Retina (tissue), 1 donor: ENCODE measurements at regions not wholly inside any gene's neighbourhood (a gene's known extent, or its start where the extent isn't known, plus 50 kb on each side); places are given as distances from the start of the nearest gene placed in this dataset.
"Not testable (repeated sequence)": the region's sequence is repeated elsewhere in the genome, so short reads cannot be mapped to it uniquely, and the experiment has no call there.

ENCODE experiments used
- DNase-seq: peaks from one replicate; pipeline ENCODE4 v3.0.0-alpha.2; 2016

- DNase-seq, result no peak
Measured at GRCh38 chr11:129503646-129504045, 128.0 kb downstream of the BARX2 start.

DNA sequence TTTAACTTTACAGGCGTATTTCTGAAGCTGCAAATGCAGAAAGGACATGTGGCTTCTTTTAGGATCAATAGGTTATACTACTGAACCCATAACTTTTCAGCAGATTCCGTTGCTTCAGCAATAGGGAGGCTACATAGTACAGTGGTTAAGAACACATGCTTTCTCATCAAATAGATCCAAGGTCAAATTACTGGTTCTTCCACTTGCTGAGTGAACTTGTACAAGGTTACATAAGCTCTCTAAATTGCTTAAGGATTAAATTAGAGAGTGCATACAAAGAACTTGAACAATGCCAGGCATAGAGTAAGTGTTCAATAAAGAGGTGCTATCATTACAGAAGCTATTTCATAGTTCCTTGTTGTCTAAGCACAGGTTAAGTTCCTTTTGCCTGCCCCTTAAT is 129.6 kb downstream of the BARX2 start:
- DNase-seq, result no peak

- no peak for DNase-seq
Measured at GRCh38 chr11:129508163-129508562, 132.5 kb downstream of the BARX2 start.

DNA sequence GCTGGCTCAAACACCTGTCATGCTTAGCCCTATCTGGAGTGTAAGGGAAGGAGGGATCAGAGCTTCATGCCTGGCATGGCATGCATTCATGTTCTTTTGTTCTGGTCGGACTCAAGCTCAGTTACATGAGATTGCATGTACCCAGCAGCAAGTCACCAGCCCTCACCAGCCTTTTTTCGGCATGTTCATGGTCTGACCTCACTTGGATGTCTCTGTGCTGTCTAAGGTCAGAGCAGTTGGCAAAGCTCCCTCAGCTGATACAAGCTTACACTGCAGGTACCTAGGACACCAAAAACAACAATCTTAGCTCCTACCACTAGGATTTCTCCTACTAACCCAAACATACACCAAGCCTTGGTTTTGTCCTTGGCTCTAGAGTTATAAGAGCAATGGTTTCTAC is 152.6 kb downstream of the BARX2 start:
- no peak for DNase-seq

DNA sequence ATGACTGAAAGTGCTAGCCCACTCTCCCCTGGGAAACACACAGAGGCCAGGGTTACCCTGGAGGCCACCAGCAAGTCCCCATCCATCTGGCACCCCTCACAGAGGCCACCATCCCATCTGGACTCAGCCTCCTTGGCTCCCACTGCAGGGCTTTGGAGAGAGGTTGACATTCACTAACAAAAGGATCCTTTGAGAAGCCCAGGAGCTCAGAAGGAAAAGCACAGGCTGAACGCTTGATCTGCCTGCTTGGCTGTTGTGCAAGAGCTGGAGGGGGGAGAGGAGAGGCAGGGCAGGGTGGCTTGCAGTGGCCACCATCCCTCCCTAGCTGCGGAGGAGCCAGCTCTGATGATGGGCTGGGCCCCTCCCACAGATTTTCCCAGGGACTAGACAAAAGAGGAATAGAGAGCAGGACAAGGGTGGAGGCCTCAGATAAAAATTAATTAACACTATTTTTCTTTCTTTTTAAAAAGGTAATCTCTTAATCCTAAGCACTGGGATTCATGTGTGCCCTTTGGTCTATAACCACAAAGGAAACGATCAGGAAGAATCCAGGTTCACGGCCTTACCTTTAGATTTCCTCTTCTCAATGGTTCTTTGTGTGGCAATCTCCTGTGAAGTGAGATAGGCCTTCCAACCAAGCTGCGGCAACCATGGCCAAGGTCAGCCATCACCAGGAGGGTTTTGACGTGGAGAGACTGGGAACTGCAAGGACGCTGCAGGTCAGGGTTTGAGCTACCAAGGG is 154.7 kb downstream of the BARX2 start:
- peak; percentile 1 for DNase-seq

DNA sequence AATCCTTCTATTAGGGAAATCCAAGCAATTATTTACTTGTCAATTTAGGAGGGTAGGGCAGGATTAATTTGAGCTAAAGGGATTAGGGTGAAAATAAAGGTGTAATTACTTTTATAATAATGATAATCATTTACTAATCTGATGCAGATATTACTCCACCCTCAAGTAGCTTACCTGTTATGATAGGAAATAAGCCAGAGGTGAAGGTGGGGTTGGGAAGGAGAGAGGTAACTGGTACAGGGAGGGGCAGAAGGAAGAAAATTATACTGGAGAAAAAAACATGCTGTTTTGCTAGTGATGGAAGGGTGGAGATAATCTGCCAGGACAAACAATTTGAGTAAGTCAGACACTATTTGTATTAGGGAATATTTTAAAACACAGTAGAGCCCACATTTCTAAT is 157.7 kb downstream of the BARX2 start:
- DNase-seq, result no peak

GRCh38 chr11:129536338-129536737 is 160.7 kb downstream of the BARX2 start:
- no peak for DNase-seq

DNA sequence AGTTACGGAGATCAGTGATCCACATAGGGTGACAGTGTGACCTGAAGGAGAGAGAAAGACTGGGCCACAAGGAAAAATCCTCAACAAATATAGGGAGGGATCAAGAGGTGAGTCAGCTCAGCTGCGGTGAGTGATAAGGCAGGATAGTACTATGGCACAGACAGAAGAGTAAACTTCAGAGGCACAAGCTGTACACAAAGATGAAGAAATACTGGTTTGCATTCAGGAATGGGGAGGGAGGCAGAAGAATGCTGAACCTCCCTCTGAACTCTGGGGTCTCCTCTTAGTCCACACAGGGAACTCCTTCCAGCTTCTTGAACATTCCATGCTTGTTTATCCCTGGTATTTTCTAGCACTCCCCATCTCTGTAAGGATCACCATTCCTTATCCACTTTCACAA is 162.7 kb downstream of the BARX2 start:
- no peak for DNase-seq

- no peak for DNase-seq
Measured at GRCh38 chr11:129543515-129544290, 168.1 kb downstream of the BARX2 start.

DNA sequence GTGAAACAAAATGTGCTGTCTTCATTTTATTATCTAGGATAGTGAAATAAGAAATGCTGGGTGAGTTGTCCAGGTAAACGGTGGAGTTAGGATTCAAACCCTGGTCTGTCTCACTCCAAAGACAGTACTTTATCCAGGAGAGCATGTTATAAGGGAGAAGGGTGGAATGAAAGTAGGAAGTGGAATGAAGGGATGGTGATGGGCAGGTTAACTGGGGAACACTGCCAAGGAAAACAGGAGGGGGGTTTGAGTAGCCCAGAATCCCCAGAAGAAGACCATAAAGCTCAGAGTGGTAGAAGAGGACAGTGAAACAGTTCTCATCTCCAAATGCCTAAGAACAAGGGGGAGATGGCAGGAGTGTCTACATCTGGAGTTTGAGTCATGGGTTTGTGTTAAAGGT is 169.0 kb downstream of the BARX2 start:
- no peak for DNase-seq

DNA sequence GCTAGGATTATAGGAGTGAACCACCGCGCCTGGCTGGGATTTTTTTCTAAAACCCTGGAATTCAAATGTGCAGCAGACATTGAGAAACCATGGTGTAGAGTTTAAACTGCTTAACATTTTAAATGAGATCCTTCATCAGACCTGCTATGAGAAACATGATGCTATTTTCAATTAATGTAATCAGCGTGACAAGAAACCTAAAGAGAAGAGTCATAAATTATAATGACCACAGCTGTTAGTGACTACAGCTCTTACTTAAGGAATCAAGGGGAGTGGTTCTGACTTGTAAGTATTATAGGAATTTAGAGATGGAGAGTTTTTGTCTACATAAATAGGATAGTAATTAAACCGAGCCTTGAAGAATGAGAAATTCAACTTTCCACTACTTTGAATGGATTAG is 170.6 kb downstream of the BARX2 start:
- DNase-seq, result no peak

- DNase-seq, result no peak
Measured at GRCh38 chr11:129557421-129557820, 181.8 kb downstream of the BARX2 start.

DNA sequence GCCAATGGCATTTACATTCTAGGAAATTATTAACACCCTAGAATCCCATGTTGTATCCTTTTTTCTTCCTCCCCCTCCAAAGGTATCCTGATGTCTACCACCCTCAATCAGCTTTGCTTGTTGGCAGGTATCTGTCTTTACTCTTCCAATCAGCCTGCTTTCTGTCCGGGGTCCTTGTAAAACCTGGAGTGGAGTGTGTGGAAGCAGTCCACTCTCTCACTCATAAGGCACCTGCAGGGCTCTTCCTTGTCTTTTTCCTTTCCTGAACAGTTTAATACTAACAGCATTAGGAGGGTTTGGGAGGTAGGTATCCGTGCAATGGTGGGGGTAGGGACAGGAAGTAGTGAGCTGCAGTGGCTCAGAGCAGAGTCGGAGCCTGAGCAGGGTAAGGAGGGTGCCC is 193.4 kb downstream of the BARX2 start:
- no peak for DNase-seq

DNA sequence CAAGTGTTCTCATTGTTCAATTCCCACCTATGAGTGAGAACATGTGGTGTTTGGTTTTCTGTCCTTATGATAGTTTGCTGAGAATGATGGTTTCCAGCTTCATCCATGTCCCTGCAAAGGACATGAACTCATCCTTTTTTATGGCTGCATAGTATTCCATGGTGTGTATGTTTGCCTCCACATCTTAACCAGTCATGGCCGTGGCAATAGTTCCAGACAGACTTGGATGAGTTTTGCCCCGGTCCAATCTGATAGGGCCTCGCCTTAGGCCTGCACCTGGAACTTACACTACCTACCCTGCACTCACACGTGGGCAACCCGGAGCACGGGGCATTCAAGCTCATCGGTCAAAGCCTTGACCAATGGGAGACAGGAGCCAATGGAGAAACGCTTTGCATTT is 197.0 kb downstream of the BARX2 start:
- not testable (repeated sequence) for DNase-seq

DNA sequence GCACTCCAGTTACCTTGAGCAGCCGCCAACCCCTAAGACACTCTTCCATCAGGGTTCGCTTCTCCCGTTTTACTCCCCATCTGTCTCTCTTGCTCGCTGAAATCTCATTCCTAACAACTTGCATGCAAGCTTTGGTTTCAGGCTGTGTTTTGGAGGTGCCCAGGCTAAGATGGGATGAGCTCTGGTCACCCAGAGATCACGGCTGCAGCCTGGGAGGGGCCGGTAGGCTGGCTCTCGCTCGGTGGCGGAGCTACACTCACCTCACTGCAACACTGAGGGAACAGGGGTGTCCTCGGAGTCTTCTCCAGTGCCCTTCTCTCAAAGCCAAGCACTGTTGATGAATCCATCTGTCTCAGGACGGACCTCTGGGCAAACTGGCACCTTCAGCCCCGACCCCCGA is 197.5 kb downstream of the BARX2 start:
- DNase-seq, result no peak

GRCh38 chr11:129574431-129574830 is 198.8 kb downstream of the BARX2 start:
- no peak for DNase-seq

GRCh38 chr11:129576652-129577051 is 201.0 kb downstream of the BARX2 start:
- DNase-seq, result no peak

GRCh38 chr11:129578006-129578405 is 202.4 kb downstream of the BARX2 start:
- no peak for DNase-seq

- DNase-seq, result no peak
Measured at GRCh38 chr11:129580278-129580677, 204.6 kb downstream of the BARX2 start.

DNA sequence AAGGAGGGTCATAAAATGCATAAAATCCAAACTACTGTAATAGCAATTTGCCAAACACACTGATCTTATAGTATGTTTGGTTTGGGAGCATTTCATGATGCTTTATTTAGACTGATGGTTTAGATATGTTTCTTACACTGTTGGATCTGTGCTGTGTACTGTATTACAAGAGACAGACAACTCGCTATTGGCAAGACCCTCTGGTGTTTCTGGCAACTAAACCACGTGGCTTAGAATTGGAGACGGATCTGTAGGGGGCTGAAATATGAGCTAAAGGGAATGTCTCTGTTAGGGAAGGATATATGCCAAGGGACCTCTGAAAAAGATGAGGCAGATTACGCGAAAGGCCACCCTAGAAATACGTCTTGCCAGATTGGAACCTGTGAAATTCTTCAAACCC is 208.7 kb downstream of the BARX2 start:
- no peak for DNase-seq

GRCh38 chr11:129589190-129589860 is 213.7 kb downstream of the BARX2 start:
- peak; percentile 29 for DNase-seq

DNA sequence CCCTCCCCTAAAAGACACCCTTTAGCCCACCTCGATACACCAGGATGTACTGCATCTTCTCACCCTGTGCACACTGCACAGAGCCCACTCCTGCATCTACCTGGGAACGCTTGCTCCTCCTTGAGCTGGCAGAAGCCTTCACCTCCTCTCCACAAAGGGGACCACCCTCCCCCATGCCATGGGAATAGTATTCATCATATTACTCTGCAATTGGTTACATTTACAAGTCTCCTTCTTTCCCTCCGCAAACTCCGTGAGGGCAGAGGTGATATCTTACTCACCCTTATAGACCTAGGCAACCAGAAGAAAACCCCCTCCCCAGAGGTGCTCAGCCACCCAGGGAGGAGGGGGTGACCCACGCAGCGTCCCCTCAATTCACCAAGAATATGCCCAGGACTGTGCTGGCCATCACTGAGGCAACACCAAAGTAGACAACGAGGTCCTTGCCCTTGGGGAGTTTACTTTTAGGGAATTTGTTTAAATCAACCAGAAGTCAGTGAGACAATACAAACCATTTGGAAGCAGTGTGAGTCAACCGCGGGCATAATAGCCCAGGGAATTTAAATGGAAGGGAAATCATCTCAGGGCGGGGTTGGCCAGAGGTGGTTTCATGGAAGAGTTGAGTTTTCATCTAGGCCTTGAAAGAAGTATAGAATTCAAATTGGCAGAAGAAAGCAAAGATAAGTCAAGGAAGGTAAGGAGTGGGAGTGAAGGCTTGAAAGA is 214.5 kb downstream of the BARX2 start:
- DNase-seq, result no peak

- DNase-seq, result no peak
Measured at GRCh38 chr11:129590753-129591475, 215.3 kb downstream of the BARX2 start.
